ENCODE measurements at regions not wholly inside any gene's neighbourhood (a gene's known extent, or its start where the extent isn't known, plus 50 kb on each side); places are given as distances from the start of the nearest gene placed in this dataset.

DNA sequence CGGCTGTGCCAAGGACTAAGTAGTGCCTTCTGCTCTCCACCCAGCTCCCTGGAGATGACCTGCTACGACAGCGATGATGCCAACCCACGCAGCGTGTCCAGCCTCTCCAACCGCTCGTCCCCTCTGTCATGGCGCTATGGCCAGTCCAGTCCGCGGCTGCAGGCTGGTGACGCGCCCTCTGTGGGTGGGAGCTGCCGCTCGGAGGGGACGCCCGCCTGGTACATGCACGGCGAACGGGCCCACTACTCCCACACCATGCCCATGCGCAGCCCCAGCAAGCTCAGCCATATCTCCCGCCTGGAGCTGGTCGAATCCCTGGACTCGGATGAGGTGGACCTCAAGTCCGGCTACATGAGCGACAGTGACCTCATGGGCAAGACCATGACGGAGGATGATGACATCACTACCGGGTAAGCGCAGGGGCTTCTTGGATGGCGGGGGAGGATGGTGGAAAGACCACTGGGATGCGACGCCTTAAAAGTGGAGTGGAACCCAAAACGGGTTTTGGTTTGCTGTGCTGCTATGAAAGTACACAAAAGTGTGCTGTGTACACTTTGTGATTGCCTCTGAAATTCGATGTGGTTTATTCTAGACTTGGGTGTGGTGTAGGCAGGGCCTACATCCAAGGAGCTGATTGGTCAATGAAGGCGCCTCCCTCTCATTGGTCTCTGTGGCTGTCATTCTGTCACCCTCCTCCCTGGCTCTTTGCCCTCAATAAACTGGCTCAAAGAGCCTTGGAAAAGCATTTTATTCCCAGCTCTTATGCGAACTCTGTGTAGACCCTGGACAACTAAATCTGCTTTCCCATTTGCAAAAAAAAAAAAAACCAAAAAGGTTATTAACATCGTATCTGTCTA is 110.4 kb upstream of the IPO9 start:
- Histone ChIP-seq H3K9ac (no peak overlapping the region), H3K36me3 (ENCODE audit: insufficient read depth) (no peaks in the 10 kb centered on the region), H3K4me1 (ENCODE audit: low read depth, poor library complexity, severe bottlenecking) (peaks cover 10% of the 10 kb centered on the region), H3K4me2 (no peak overlapping the region), H3K27me3 (ENCODE audit: insufficient read depth, low read depth) (no peaks in the 10 kb centered on the region), H4K20me1 (ENCODE audit: insufficient read depth) (no peaks in the 10 kb centered on the region), H2AFZ (ENCODE audit: low read depth) (no peak overlapping the region), H3K27ac (no peak overlapping the region), H3K79me2 (ENCODE audit: insufficient read depth, low read depth) (no peaks in the 10 kb centered on the region), H3K4me3 (IDR thresholded peaks at IDR 0.05; ENCODE audit: insufficient read depth, low read depth, low read length) (no peak overlapping the region)
- TF ChIP-seq, protein P1, sequence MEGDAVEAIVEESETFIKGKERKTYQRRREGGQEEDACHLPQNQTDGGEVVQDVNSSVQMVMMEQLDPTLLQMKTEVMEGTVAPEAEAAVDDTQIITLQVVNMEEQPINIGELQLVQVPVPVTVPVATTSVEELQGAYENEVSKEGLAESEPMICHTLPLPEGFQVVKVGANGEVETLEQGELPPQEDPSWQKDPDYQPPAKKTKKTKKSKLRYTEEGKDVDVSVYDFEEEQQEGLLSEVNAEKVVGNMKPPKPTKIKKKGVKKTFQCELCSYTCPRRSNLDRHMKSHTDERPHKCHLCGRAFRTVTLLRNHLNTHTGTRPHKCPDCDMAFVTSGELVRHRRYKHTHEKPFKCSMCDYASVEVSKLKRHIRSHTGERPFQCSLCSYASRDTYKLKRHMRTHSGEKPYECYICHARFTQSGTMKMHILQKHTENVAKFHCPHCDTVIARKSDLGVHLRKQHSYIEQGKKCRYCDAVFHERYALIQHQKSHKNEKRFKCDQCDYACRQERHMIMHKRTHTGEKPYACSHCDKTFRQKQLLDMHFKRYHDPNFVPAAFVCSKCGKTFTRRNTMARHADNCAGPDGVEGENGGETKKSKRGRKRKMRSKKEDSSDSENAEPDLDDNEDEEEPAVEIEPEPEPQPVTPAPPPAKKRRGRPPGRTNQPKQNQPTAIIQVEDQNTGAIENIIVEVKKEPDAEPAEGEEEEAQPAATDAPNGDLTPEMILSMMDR (conservative IDR thresholded peaks at IDR 0.05; ENCODE audit: low read depth, low read length): no peak

DNA sequence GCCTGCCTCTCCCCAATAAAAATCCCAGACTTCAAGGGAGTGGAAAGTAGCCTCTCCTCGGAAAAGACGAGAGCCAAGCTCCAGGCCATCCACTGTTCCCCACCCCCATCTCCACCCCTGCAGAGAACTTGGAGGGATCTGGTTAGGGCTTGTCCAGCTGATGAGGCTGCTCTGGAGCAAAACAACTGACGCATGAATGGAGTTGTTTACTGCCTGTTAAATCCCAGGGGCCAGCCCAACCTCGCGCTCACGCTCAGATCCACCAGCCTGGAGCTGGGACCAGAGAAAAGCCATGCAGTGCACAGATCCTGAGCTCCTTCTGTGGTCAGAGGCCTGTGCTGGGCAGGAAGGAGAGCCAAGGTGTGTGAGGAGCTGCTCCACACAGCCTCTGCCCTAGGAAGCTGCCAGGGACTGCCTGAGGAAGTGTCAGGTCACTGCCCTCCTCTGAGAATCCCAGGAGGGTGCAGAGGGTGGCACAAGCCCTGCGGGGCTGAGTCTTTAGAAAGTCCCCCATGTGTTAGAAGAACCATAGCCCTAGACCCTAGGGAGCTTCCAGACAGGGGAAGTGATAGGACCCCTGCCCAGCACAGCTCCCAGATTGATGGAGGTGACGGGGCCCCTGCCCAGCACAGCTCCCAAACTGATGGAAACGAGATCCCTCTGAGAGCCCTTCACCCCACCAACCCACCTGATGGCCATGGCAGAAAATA is 109.0 kb upstream of the IPO9 start:
- no peaks in the 10 kb centered on the region for H3K79me2 ChIP-seq (ENCODE audit: insufficient read depth, low read depth)
- H2AFZ ChIP-seq (ENCODE audit: low read depth): no peak overlapping the region
- H4K20me1 ChIP-seq (ENCODE audit: insufficient read depth): no peaks in the 10 kb centered on the region
- no peak overlapping the region for H3K27ac ChIP-seq
- peaks cover 6% of the 10 kb centered on the region for H3K4me1 ChIP-seq (ENCODE audit: low read depth, poor library complexity, severe bottlenecking)
- no peak overlapping the region for H3K9ac ChIP-seq
- H3K4me3 ChIP-seq (IDR thresholded peaks at IDR 0.05; ENCODE audit: insufficient read depth, low read depth, low read length): no peak overlapping the region
- TF ChIP-seq, protein P1 (conservative IDR thresholded peaks at IDR 0.05; ENCODE audit: low read depth, low read length): no peak
- H3K36me3 ChIP-seq (ENCODE audit: insufficient read depth): no peaks in the 10 kb centered on the region
- no peaks in the 10 kb centered on the region for H3K27me3 ChIP-seq (ENCODE audit: insufficient read depth, low read depth)
- H3K4me2 ChIP-seq: no peak overlapping the region

DNA sequence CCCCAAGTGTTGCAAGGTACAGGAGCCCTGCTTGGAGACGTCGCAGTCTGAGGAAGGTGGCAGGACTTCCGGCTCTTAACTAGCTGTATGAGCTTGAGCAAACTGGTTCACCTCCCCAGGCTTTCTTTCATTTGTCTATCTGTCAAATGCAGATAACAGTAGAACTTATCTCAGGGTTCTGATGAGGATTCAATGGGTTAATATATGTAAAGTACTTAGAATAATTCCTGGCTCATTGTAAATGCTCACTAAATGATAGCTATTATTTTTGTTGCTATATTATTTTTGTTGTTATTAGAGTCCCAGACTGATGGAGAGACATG is 108.5 kb upstream of the IPO9 start:
- Histone ChIP-seq H3K27me3 (ENCODE audit: insufficient read depth, low read depth) (no peaks in the 10 kb centered on the region), H3K9ac (no peak overlapping the region), H3K4me2 (no peak overlapping the region), H3K4me1 (ENCODE audit: low read depth, poor library complexity, severe bottlenecking) (peaks cover 3% of the 10 kb centered on the region), H3K36me3 (ENCODE audit: insufficient read depth) (no peaks in the 10 kb centered on the region), H3K79me2 (ENCODE audit: insufficient read depth, low read depth) (no peaks in the 10 kb centered on the region), H3K4me3 (IDR thresholded peaks at IDR 0.05; ENCODE audit: insufficient read depth, low read depth, low read length) (no peak overlapping the region), H4K20me1 (ENCODE audit: insufficient read depth) (no peaks in the 10 kb centered on the region), H3K27ac (no peak overlapping the region), H2AFZ (ENCODE audit: low read depth) (no peak overlapping the region)
- TF ChIP-seq, protein P1 (conservative IDR thresholded peaks at IDR 0.05; ENCODE audit: low read depth, low read length): no peak

DNA sequence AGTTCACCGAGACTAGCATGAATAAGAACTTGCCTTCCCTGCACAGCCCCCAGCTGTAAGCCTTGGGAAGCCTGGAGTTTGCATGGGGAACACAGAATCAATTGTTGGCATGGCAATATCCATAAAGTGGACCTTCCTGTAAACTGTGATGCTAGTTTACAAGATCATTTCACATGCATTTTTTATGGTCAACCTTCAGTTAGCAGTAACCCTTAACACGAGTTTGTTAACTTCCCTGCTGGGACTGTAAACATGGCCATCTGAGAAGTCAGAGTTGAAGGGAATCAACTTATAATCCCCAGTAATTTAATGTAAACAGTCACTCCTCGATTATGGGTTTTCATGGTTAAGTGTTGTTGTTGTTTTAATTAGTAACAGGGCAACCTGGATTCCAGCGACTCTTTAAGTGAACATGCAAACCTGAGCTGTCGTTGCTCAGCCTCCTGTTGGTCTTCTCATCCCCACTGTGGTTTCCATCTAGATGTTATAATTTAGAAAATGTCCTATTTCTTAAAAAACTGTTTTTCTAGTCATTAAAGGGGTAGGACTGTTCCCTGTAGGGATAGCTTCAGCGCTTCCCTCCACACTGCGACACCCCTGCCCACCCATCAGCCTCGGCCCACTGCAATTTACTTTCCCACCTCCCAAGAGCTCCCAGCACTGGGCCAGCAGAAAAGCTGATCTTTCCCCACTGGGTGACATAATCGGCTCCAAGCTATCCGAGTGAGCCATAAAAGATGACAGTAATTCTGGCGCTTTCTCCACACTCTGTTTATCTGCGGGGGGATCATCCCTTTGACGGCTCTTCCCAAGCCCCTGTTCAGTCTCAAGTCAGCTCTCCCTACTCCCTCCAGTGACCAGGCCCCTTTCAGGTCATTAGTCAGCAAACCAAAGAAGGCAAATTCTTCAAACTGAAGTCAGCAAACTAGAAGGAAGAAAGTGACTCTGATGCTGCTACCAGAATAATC is 107.6 kb upstream of the IPO9 start:
- Histone ChIP-seq H3K4me2 (no peak overlapping the region), H3K4me1 (ENCODE audit: low read depth, poor library complexity, severe bottlenecking) (no peaks in the 10 kb centered on the region), H3K27me3 (ENCODE audit: insufficient read depth, low read depth) (no peaks in the 10 kb centered on the region), H2AFZ (ENCODE audit: low read depth) (no peak overlapping the region), H3K36me3 (ENCODE audit: insufficient read depth) (no peaks in the 10 kb centered on the region), H3K27ac (no peak overlapping the region), H3K4me3 (IDR thresholded peaks at IDR 0.05; ENCODE audit: insufficient read depth, low read depth, low read length) (no peak overlapping the region), H3K9ac (no peak overlapping the region), H4K20me1 (ENCODE audit: insufficient read depth) (no peaks in the 10 kb centered on the region), H3K79me2 (ENCODE audit: insufficient read depth, low read depth) (no peaks in the 10 kb centered on the region)
- TF ChIP-seq, protein P1 (conservative IDR thresholded peaks at IDR 0.05; ENCODE audit: low read depth, low read length): no peak
